ENCODE measurements at regions not wholly inside any gene's neighbourhood (a gene's known extent, or its start where the extent isn't known, plus 50 kb on each side); places are given as distances from the start of the nearest gene placed in this dataset.

DNA sequence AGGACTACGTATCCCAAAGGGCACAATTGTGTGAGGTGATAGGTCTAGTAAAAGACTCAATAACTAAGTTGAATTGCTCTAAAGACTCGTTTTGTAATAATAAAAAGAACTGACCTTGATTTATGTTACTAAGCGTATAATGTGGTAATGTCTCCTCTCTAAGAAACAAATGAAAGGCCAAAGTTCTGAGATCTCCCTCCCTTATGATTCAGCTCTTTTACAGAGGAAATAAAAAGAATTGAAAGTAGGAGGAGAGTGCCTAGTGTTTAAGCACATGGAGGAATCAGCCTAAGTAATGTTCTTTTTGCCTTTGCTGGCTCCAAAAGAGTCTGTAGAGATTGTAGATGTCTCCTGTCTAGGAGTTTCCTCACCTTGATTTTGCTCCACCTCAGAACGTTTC is 98.0 kb downstream of the ARL4A start:
- Histone ChIP-seq H3K79me2 (ENCODE audit: insufficient read depth, low read depth, low read length) (no peaks in the 10 kb centered on the region), H2AFZ (ENCODE audit: low read length) (no peak overlapping the region), H3K27ac (ENCODE audit: low read depth, low read length, poor library complexity, severe bottlenecking) (no peak overlapping the region), H3K4me3 (ENCODE audit: low read depth, low read length, poor library complexity, severe bottlenecking) (no peak overlapping the region), H4K20me1 (ENCODE audit: insufficient read depth, low read length) (no peaks in the 10 kb centered on the region), H3K36me3 (ENCODE audit: insufficient read depth, low read length) (no peaks in the 10 kb centered on the region), H3K9me2 (ENCODE audit: insufficient read depth, low read length) (no peaks in the 10 kb centered on the region), H3K4me1 (ENCODE audit: insufficient read depth, low read length, poor library complexity, severe bottlenecking) (no peaks in the 10 kb centered on the region), H3K9me3 (ENCODE audit: low read length) (no peaks in the 10 kb centered on the region), H3K4me2 (ENCODE audit: low read length) (no peak overlapping the region)
- ChIA-PET CTCF (ENCODE audit: unreplicated experiment) (no interaction called here), POLR2A (no interaction called here)
- BruUV-seq (replicated peaks) = no TSS peak
- intact Hi-C loops (cut with micrococcal nuclease; ENCODE audit: unreplicated experiment) = no loop called here
- DNase-seq (ENCODE audit: low spot score) = no peak
- TF ChIP-seq EZH2phosphoT487 (IDR thresholded peaks at IDR 0.05; ENCODE audit: borderline replicate concordance, low read depth, low read length) = no peak
- TF ChIP-seq, protein P1, sequence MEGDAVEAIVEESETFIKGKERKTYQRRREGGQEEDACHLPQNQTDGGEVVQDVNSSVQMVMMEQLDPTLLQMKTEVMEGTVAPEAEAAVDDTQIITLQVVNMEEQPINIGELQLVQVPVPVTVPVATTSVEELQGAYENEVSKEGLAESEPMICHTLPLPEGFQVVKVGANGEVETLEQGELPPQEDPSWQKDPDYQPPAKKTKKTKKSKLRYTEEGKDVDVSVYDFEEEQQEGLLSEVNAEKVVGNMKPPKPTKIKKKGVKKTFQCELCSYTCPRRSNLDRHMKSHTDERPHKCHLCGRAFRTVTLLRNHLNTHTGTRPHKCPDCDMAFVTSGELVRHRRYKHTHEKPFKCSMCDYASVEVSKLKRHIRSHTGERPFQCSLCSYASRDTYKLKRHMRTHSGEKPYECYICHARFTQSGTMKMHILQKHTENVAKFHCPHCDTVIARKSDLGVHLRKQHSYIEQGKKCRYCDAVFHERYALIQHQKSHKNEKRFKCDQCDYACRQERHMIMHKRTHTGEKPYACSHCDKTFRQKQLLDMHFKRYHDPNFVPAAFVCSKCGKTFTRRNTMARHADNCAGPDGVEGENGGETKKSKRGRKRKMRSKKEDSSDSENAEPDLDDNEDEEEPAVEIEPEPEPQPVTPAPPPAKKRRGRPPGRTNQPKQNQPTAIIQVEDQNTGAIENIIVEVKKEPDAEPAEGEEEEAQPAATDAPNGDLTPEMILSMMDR (conservative IDR thresholded peaks at IDR 0.05; ENCODE audit: low read length) = no peak

DNA sequence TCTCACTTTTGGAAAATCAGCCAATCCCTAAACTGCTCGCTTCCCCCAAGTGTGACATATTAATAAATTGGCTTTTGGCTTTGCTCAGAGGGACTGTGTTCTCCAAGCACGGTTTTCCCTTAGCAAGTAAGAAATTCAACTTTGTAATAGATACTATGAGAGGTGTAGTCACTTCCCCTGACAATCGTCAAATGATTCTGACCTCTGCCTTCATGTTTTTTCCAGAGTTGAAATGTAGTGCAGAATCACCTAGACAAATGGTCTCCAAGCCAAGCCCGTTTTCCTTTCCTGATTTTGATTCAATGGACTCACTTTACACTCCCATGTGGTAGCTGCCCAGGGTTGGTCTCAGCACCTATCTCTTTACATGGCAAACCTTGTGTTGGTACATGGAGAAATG is 99.1 kb downstream of the ARL4A start:
- Histone ChIP-seq H3K9me3 (ENCODE audit: low read length) (no peaks in the 10 kb centered on the region), H2AFZ (ENCODE audit: low read length) (no peak overlapping the region), H3K27ac (ENCODE audit: low read depth, low read length, poor library complexity, severe bottlenecking) (no peak overlapping the region), H3K4me1 (ENCODE audit: insufficient read depth, low read length, poor library complexity, severe bottlenecking) (no peaks in the 10 kb centered on the region), H3K79me2 (ENCODE audit: insufficient read depth, low read depth, low read length) (no peaks in the 10 kb centered on the region), H3K36me3 (ENCODE audit: insufficient read depth, low read length) (no peaks in the 10 kb centered on the region), H3K9me2 (ENCODE audit: insufficient read depth, low read length) (no peaks in the 10 kb centered on the region), H4K20me1 (ENCODE audit: insufficient read depth, low read length) (no peaks in the 10 kb centered on the region), H3K4me3 (ENCODE audit: low read depth, low read length, poor library complexity, severe bottlenecking) (no peak overlapping the region), H3K4me2 (ENCODE audit: low read length) (no peak overlapping the region)
- intact Hi-C loops (cut with micrococcal nuclease; ENCODE audit: unreplicated experiment) = no loop called here
- no TSS peak for BruUV-seq (replicated peaks)
- CTCF ChIA-PET (ENCODE audit: unreplicated experiment) = no interaction called here
- TF ChIP-seq EZH2phosphoT487 (IDR thresholded peaks at IDR 0.05; ENCODE audit: borderline replicate concordance, low read depth, low read length) = no peak
- TF ChIP-seq, protein P1 (conservative IDR thresholded peaks at IDR 0.05; ENCODE audit: low read length) = no peak
- DNase-seq (ENCODE audit: low spot score) = no peak
- POLR2A ChIA-PET = interaction anchor here (0.6 kb wide), 1 partner anchor 67 kb away, joined by 3 read pairs; no protein-coding TSS in a partner anchor

DNA sequence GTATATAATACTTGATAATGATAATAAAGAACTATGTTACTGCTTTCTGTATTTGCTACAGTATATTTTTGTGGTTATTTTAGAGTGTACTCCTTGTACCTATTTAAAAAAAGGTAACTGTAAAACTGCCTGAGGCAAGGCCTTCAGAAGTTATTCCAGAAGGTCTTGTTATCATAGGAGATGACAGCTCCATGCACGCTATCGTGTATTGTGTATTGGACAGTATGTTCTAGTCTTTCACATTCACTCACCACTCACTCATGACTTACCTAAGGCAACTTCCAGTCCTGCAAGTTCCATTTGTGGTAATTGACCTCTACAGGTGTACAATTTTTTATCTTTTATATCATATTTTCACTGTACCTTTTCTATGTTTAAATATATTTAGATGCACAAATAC is 100.7 kb downstream of the ARL4A start:
- Histone ChIP-seq H3K9me3 (ENCODE audit: low read length) (no peaks in the 10 kb centered on the region), H3K36me3 (ENCODE audit: insufficient read depth, low read length) (no peaks in the 10 kb centered on the region), H3K9me2 (ENCODE audit: insufficient read depth, low read length) (no peaks in the 10 kb centered on the region), H3K4me3 (ENCODE audit: low read depth, low read length, poor library complexity, severe bottlenecking) (no peak overlapping the region), H3K79me2 (ENCODE audit: insufficient read depth, low read depth, low read length) (no peaks in the 10 kb centered on the region), H3K4me2 (ENCODE audit: low read length) (no peak overlapping the region), H2AFZ (ENCODE audit: low read length) (no peak overlapping the region), H3K4me1 (ENCODE audit: insufficient read depth, low read length, poor library complexity, severe bottlenecking) (no peaks in the 10 kb centered on the region), H3K27ac (ENCODE audit: low read depth, low read length, poor library complexity, severe bottlenecking) (no peak overlapping the region), H4K20me1 (ENCODE audit: insufficient read depth, low read length) (no peaks in the 10 kb centered on the region)
- TF ChIP-seq, protein P1 (conservative IDR thresholded peaks at IDR 0.05; ENCODE audit: low read length) = no peak
- no peak for TF ChIP-seq EZH2phosphoT487 (IDR thresholded peaks at IDR 0.05; ENCODE audit: borderline replicate concordance, low read depth, low read length)
- POLR2A ChIA-PET = interaction anchor here (0.6 kb wide), 1 partner anchor 124 kb away, joined by 3 read pairs; no protein-coding TSS in a partner anchor
- DNase-seq (ENCODE audit: low spot score) = no peak
- no TSS peak for BruUV-seq (replicated peaks)
- intact Hi-C loops (cut with micrococcal nuclease; ENCODE audit: unreplicated experiment) = no loop called here
- CTCF ChIA-PET (ENCODE audit: unreplicated experiment) = no interaction called here

Data from OCI-LY7 (cell line).